SK-N-SH treated with all-trans-retinoic acid at 6 μM for 48 hours (cell line): ENCODE measurements at regions not wholly inside any gene's neighbourhood (a gene's known extent, or its start where the extent isn't known, plus 50 kb on each side); places are given as distances from the start of the nearest gene placed in this dataset.

ENCODE experiments used
- ATAC-seq: fragments of 200-7000 bp; cut with Tn5 transposase; 3 replicates; pipeline ENCODE4 v1.9.1; 2020; ENCODE audit warnings: mild to moderate bottlenecking, moderate library complexity
- ARNTL ChIP-seq: fragments of 450-650 bp; formaldehyde crosslinking; IDR thresholded peaks from 2 replicates; pipeline ENCODE4 v1.5.0; 2020; ENCODE audit warnings: low read depth, mild to moderate bottlenecking, moderate library complexity, borderline replicate concordance
- BACH2 ChIP-seq: fragments of 250-450 bp; sonication (Bioruptor Pico); IDR thresholded peaks from 2 replicates; pipeline ENCODE4 v1.9.0; 2021; ENCODE audit warnings: mild to moderate bottlenecking, borderline replicate concordance
- CSDC2 ChIP-seq: fragments of 250-450 bp; sonication (Bioruptor Pico); IDR thresholded peaks from 2 replicates; pipeline ENCODE4 v1.5.0; 2020; ENCODE audit warnings: mild to moderate bottlenecking, moderate library complexity
- CSRNP3 ChIP-seq: fragments of 250-450 bp; sonication (Bioruptor Pico); IDR thresholded peaks from 2 replicates; pipeline ENCODE4 v1.5.1; 2021; ENCODE audit warnings: mild to moderate bottlenecking, moderate library complexity
- ESRRG ChIP-seq: fragments of 250-450 bp; sonication (Bioruptor Pico); IDR thresholded peaks from 2 replicates; pipeline ENCODE4 v1.6.1; 2021; ENCODE audit warnings: mild to moderate bottlenecking
- GLIS3 ChIP-seq: fragments of 250-450 bp; sonication (Bioruptor Pico); IDR thresholded peaks from 2 replicates; pipeline ENCODE4 v1.5.0; 2020; ENCODE audit warnings: mild to moderate bottlenecking, moderate library complexity
- PPARA ChIP-seq: fragments of 250-450 bp; sonication (Bioruptor Pico); IDR thresholded peaks from 2 replicates; pipeline ENCODE4 v1.5.0; 2020; ENCODE audit warnings: mild to moderate bottlenecking, borderline replicate concordance
- RARB ChIP-seq: fragments of 250-450 bp; sonication (Bioruptor Pico); IDR thresholded peaks from 2 replicates; pipeline ENCODE4 v1.8.0; 2021; ENCODE audit warnings: mild to moderate bottlenecking, moderate library complexity
- SNAI2 ChIP-seq: fragments of 250-450 bp; sonication (Bioruptor Pico); IDR thresholded peaks from 2 replicates; pipeline ENCODE4 v1.5.0; 2020; ENCODE audit warnings: mild to moderate bottlenecking, moderate library complexity
- TCF4 ChIP-seq: fragments of 250-450 bp; sonication (Bioruptor Pico); IDR thresholded peaks from 2 replicates; pipeline ENCODE4 v1.8.0; 2021; ENCODE audit warnings: mild to moderate bottlenecking, moderate library complexity, borderline replicate concordance
- TOX ChIP-seq: fragments of 250-450 bp; sonication (Bioruptor Pico); IDR thresholded peaks from 2 replicates; pipeline ENCODE4 v1.8.0; 2021; ENCODE audit warnings: mild to moderate bottlenecking, moderate library complexity, borderline replicate concordance
- ZFP3 ChIP-seq: fragments of 250-450 bp; sonication (Bioruptor Pico); IDR thresholded peaks from 2 replicates; pipeline ENCODE4 v1.5.0; 2020; ENCODE audit warnings: mild to moderate bottlenecking, moderate library complexity
- ZNF565 ChIP-seq: fragments of 450-650 bp; formaldehyde crosslinking; conservative IDR thresholded peaks from 2 replicates; pipeline ENCODE4 v1.5.0; 2020; ENCODE audit warnings: low read depth, mild to moderate bottlenecking, moderate library complexity
- ZNF70 ChIP-seq: fragments of 450-650 bp; formaldehyde crosslinking; IDR thresholded peaks from 2 replicates; pipeline ENCODE4 v1.5.0; 2020; ENCODE audit warnings: mild to moderate bottlenecking, moderate library complexity
- ZNF8 ChIP-seq: fragments of 450-650 bp; formaldehyde crosslinking; IDR thresholded peaks from 2 replicates; pipeline ENCODE4 v1.5.0; 2020; ENCODE audit warnings: mild to moderate bottlenecking, moderate library complexity
- TF ChIP-seq, protein P1 (sequence below): fragments of 250-450 bp; sonication (Bioruptor Pico); IDR thresholded peaks from 2 replicates; pipeline ENCODE4 v1.5.1; 2020; ENCODE audit warnings: low read depth, mild to moderate bottlenecking, moderate library complexity

- no peak for ATAC-seq
Observed at GRCh38 chr6:109925075-109925474, 53.0 kb upstream of the GPR6 start.

GRCh38 chr6:109927052-109927451 is 51.1 kb upstream of the GPR6 start:
- no peak for ATAC-seq

More at GRCh38 chr6:109925075-109925474, 53.0 kb upstream of the GPR6 start:
- TF ChIP-seq, protein P1, sequence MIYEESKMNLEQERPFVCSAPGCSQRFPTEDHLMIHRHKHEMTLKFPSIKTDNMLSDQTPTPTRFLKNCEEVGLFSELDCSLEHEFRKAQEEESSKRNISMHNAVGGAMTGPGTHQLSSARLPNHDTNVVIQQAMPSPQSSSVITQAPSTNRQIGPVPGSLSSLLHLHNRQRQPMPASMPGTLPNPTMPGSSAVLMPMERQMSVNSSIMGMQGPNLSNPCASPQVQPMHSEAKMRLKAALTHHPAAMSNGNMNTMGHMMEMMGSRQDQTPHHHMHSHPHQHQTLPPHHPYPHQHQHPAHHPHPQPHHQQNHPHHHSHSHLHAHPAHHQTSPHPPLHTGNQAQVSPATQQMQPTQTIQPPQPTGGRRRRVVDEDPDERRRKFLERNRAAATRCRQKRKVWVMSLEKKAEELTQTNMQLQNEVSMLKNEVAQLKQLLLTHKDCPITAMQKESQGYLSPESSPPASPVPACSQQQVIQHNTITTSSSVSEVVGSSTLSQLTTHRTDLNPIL (CRISPR knock-in tag), result no peak
- no peak for TF ChIP-seq BACH2 (CRISPR knock-in tag)
- no peak for TF ChIP-seq ZNF8 (CRISPR knock-in tag)
- TF ChIP-seq ZNF70 (CRISPR knock-in tag), result no peak
- TF ChIP-seq TOX (CRISPR knock-in tag), result no peak
- TF ChIP-seq CSDC2 (CRISPR knock-in tag), result no peak
- no peak for TF ChIP-seq PPARA (CRISPR knock-in tag)
- no peak for TF ChIP-seq CSRNP3 (CRISPR knock-in tag)
- TF ChIP-seq RARB (CRISPR knock-in tag), result no peak
- TF ChIP-seq GLIS3 (CRISPR knock-in tag), result no peak
- TF ChIP-seq SNAI2 (CRISPR knock-in tag), result no peak
- no peak for TF ChIP-seq ZNF565 (CRISPR knock-in tag)

More at GRCh38 chr6:109927052-109927451, 51.1 kb upstream of the GPR6 start:
- TF ChIP-seq, protein P1 (CRISPR knock-in tag), result no peak
- no peak for TF ChIP-seq ZFP3 (CRISPR knock-in tag)
- no peak for TF ChIP-seq ESRRG (CRISPR knock-in tag)
- no peak for TF ChIP-seq ARNTL (CRISPR knock-in tag)
- TF ChIP-seq TCF4 (CRISPR knock-in tag), result no peak
- TF ChIP-seq, all 23 proteins: peak for 0
